ENCODE measurements at regions not wholly inside any gene's neighbourhood (a gene's known extent, or its start where the extent isn't known, plus 50 kb on each side); places are given as distances from the start of the nearest gene placed in this dataset.

- no peak for DNase-seq
These were observed 261.3 kb downstream of the FOXO1 start for GRCh38 chr13:40404967-40405716.

GRCh38 chr13:40406405-40407120, 259.9 kb downstream of the FOXO1 start:
- DNase-seq, result no peak

- no peak for DNase-seq
These were observed 258.9 kb downstream of the FOXO1 start for GRCh38 chr13:40407567-40407966.

DNA sequence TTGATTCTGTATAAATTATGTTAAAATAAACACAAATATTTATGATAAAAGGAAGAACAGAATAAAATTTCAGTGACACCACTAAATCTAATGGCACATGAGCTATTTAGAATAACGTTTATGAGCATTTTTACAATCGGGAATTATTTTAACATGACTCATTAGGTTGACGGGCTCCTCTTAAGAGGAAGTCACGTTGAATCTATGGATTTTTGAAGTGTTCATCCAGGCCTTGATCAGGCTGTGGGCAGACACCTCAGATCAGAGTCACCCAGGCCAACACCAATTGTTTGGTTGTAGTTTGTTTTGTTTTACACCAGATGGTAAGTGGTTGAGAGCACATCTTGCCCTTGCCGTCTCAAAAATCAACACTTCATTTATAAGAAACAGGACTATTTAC, 257.8 kb downstream of the FOXO1 start:
- DNase-seq, result no peak

DNA sequence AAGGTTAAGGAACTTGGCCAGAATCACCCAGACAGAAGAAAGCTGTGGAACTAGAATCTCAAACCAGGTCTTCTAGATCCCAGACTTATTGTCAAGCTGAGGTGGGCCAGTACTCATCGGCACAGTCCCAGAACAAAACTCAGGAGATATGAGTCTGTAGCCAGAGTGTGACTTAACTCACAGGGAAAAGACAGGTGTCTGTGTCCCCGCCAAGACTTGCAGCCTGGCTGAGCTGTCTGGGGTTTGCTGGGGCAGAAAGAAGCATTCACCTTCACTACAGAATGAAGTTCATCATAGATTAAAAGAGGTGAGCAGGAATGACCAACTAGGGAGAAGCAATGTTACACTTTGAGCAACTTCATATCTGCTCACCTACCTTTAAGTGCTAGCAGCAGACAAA, 257.2 kb downstream of the FOXO1 start:
- DNase-seq, result no peak

- DNase-seq, result no peak
These were observed 256.1 kb downstream of the FOXO1 start for GRCh38 chr13:40410315-40410714.

- no peak for DNase-seq
These were observed 246.2 kb downstream of the FOXO1 start for GRCh38 chr13:40420160-40420740.

DNA sequence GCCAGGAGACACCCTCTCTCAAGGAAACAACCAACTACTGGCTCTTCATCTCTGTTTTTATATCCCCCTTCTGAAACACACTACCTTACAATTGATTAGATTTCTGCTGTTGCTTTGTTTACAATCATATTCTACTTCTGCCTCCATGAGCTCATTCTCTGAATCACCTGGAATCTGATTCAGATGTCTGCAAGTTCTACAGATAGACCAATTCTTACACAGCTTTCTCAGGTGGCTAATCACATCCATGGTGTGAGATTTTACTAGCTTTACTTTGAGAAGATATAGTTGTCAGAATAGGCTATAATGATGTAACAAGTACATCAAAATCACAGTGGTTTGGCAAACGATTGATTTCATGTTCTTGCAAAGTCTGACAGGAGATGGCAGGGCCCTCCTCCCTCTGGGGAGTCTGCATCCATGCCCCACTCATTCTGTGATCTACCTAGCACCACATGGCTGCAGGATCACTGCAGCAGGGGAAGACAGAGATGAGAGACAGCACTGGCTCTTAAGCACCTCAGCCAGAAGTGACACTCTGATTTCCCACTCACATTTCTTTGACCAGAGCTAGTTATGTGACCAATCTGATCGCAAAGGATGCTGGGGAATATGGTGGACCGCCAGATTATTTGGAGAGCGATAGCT, 243.7 kb downstream of the FOXO1 start:
- DNase-seq, result no peak

GRCh38 chr13:40428354-40428753, 238.1 kb downstream of the FOXO1 start:
- no peak for DNase-seq

- no peak for DNase-seq
These were observed 236.5 kb downstream of the FOXO1 start for GRCh38 chr13:40429706-40430545.

DNA sequence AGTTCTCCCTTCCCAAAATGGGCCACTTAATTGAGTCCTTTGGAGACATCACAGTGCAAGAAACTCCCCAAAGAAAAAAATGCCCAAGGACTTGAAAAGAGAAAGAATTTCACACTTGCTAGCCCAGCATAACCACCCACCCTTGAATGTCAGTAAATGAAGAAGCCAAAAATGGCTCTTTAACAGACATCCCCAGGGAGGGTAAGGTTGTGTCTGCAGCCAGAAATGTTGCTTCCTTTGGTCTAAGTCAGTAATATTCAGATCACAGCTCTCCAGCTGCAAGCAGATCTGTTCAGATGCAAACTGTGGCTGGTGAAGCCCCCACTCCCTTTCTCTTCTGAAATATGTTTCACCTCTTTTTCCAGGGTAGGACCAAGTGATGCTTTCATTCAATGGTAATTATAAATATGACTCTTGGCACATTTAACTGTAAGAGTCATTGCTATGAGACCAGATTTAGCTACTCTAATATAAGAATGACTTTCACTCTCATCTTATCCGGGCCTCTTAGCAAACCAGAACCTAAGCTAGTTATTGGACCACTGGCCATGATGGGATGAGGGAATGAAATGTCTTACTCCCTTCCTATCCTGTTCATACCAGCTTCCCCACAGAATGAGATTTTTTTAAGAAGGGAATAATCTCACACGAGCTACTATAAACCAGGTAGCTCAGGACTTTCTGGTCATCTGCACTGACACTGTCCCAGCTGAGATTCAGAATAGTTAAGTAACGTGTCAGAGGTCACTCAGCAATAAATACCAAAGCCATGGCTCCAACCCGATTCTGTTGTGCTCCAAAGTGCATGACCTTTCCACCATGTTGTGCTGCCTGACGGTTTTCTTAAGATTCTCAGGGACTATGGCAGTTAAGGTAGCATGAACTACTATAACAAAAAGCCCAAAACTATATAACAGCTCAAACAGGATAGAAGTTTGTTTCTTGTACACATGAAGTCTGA, 234.1 kb downstream of the FOXO1 start:
- DNase-seq, result no peak

DNA sequence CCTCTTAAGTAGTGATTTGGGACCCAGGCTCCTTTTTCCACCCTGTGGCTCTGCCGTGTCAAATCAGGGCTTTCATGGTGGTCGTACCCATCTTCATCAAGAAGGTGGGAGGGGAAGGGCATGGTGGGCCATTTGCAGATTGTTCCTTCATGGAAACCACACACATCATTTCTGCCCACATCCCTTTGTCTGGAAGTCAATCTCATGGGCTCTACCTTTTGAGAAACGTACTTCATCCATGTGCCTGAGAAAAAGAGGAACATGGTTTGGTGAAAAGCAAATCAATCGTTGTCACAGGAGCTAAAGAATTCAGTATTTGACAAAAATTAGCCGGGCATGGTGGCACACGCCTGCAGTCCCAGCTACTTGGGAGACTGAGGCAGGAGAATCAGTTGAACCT, 233.4 kb downstream of the FOXO1 start:
- DNase-seq, result no peak

GRCh38 chr13:40433577-40433976, 232.9 kb downstream of the FOXO1 start:
- peak; percentile 32 for DNase-seq

GRCh38 chr13:40434516-40435397, 231.7 kb downstream of the FOXO1 start:
- DNase-seq, result no peak

DNA sequence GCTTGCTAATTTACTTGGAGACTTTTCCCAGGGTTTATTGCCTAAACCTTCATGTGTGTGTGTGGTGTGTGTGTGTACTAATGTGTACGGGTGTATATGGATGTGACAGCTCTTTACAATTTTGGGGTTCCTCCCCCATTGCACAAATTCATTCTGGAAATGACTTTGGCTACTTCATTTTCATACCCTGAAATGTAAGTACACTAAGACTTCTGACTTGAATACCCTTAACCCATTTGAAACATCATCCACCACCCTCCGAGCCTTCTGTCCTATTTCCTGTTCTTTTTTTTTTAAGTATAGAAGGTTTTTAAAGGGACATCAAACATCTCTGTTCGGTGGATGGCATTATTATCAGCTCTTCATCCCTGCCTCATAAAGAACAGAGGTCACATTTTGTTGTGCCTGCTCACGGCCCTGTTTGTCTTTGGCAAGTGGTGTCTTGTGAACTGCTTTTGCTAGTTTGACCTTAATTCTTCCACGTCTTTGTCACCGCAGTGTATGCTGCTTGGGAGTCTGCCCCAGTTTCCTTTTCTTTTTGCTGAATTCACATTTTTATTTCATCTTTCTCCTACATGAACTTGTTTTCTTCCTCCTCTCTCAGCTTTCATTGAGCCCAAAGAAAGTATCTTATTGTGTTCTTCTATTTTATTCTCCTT, 228.3 kb downstream of the FOXO1 start:
- DNase-seq, result no peak

DNA sequence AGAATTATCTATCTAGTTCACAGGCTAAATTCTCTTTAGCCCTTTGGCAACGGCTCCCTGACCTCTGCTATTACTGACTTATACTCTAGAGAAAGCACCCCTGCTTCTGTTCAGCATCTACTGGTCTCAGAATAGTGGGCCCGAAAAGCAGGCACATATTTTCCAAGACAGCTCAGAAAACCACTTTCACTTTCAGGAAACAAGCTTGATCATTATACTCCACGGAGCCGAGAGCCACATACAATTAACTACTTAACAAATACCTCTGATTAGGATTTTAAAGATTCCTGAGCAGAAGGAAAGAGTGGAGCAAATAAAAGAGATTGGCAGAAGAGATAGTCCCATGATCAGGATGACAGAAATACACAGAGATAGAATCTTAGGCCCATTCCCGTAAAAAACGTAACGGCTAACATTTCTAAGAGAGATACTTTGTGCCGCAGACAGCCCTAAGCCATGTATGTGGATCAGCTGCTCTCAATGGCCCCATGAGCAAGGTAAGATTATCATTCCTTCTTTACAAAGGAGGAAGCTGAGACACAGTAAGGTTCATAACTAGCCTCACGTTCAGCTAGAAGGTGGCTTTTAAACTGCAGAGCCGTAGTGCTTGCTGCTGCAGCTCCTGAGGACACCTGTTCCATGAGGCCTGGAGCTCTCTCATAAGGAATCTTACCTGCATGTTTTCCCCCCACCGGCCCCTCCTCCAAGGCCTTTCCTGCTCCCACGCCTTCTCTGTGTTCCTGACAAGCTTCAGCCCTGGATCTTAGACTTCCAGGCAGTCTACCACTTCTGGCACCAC, 227.2 kb downstream of the FOXO1 start:
- DNase-seq, result no peak

GRCh38 chr13:40439928-40440327, 226.5 kb downstream of the FOXO1 start:
- no peak for DNase-seq

DNA sequence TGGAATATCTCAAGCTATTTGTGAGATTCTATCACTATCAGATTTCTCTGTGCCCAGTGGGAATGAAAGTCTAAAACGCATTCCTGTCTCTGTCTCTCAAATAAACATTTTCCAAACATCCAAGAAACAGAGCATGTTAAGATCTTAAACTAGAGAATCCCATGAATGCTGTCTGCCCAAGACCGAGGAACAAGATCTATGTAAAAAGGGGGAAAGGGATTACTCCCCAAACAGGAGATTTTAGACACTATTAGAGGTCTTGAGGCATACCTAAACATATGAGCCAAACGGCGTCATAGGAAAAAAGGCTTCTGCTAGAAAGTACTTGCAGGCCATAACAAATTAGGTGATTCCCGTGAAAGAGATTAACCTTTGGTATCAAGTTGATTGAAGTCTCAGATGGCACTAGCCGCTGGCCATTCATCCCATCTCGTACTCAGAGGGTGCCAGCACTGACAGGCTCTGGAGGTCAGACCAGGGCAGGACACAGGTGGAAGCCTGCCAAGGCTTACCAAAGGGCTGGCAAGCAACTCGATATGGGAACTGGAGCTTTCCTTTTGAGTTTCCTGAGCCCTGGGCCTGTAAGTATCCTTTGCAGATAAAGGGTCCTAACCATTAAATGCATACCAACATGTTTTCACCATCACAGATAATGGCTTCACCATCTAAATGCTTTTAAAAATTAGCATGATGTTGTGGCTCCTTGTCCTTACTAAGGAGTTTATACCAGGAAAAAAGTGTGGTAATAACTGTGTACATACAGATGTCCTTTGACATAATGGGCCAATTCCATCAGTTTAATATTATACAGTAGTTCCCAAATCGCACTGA, 225.2 kb downstream of the FOXO1 start:
- DNase-seq, result no peak

All from GDM1 (cell line).